Amniotic epithelial cell (primary cell): ENCODE measurements at regions not wholly inside any gene's neighbourhood (a gene's known extent, or its start where the extent isn't known, plus 50 kb on each side); places are given as distances from the start of the nearest gene placed in this dataset.
A peak's percentile ranks its signal among the peaks of the same experiment; 100 is the strongest.

ENCODE experiments used
- DNase-seq: peaks from one replicate; pipeline ENCODE4 v3.0.0-alpha.2; 2010; ENCODE audit warnings: low read depth

- DNase-seq = no peak
Measured at GRCh38 chr13:22311734-22312404, 641.0 kb downstream of the FGF9 start.

- DNase-seq = no peak
Measured at GRCh38 chr13:22312405-22312803, 641.5 kb downstream of the FGF9 start.

- no peak for DNase-seq
Measured at GRCh38 chr13:22316494-22317025, 645.7 kb downstream of the FGF9 start.

GRCh38 chr13:22320991-22321390 is 650.1 kb downstream of the FGF9 start:
- DNase-seq = no peak

GRCh38 chr13:22325761-22326160 is 654.9 kb downstream of the FGF9 start:
- no peak for DNase-seq

- DNase-seq = no peak
Measured at GRCh38 chr13:22332416-22332815, 661.5 kb downstream of the FGF9 start.

- no peak for DNase-seq
Measured at GRCh38 chr13:22336460-22336859, 665.6 kb downstream of the FGF9 start.

GRCh38 chr13:22357132-22357531 is 686.3 kb downstream of the FGF9 start:
- peak; percentile 75 for DNase-seq

GRCh38 chr13:22369090-22369489 is 698.2 kb downstream of the FGF9 start:
- DNase-seq = no peak

GRCh38 chr13:22369840-22370239 is 699.0 kb downstream of the FGF9 start:
- DNase-seq = no peak

GRCh38 chr13:22372261-22372660 is 701.4 kb downstream of the FGF9 start:
- DNase-seq = no peak

GRCh38 chr13:22375151-22375550 is 704.3 kb downstream of the FGF9 start:
- no peak for DNase-seq

GRCh38 chr13:22387899-22388298 is 717.0 kb downstream of the FGF9 start:
- DNase-seq = no peak

- peak; percentile 1 for DNase-seq
Measured at GRCh38 chr13:22399801-22400420, 729.0 kb downstream of the FGF9 start.

GRCh38 chr13:22402682-22403081 is 731.8 kb downstream of the FGF9 start:
- no peak for DNase-seq

GRCh38 chr13:22403144-22403543 is 732.3 kb downstream of the FGF9 start:
- DNase-seq = no peak

- DNase-seq = no peak
Measured at GRCh38 chr13:22405891-22406290, 735.0 kb downstream of the FGF9 start.

- DNase-seq = no peak
Measured at GRCh38 chr13:22412452-22412851, 741.6 kb downstream of the FGF9 start.

GRCh38 chr13:22422023-22422422 is 751.1 kb downstream of the FGF9 start:
- no peak for DNase-seq

- no peak for DNase-seq
Measured at GRCh38 chr13:22422712-22423111, 751.8 kb downstream of the FGF9 start.

GRCh38 chr13:22423261-22423660 is 752.4 kb downstream of the FGF9 start:
- DNase-seq = peak; percentile 36

GRCh38 chr13:22425087-22425486 is 754.2 kb downstream of the FGF9 start:
- DNase-seq = no peak

- DNase-seq = no peak
Measured at GRCh38 chr13:22427066-22427465, 753.7 kb upstream of the SGCG start.

- no peak for DNase-seq
Measured at GRCh38 chr13:22427783-22428182, 753.0 kb upstream of the SGCG start.
